Ishikawa (cell line): ENCODE measurements at regions not wholly inside any gene's neighbourhood (a gene's known extent, or its start where the extent isn't known, plus 50 kb on each side); places are given as distances from the start of the nearest gene placed in this dataset.

Experiments used
- CEBPB ChIP-seq: IDR thresholded peaks from 2 replicates; pipeline ENCODE4 v1.6.1; 2012
- CREB1 ChIP-seq: IDR thresholded peaks from 2 replicates; pipeline ENCODE4 v1.6.1; 2012; ENCODE audit warnings: low read depth
- EGR1 ChIP-seq: IDR thresholded peaks from 2 replicates; pipeline ENCODE4 v1.6.1; 2012
- EP300 ChIP-seq: IDR thresholded peaks from 2 replicates; pipeline ENCODE4 v1.6.1; 2012; ENCODE audit warnings: borderline replicate concordance
- FOXM1 ChIP-seq: IDR thresholded peaks from 2 replicates; pipeline ENCODE4 v1.6.1; 2012; ENCODE audit warnings: low read depth, borderline replicate concordance
- NFIC ChIP-seq: IDR thresholded peaks from 2 replicates; pipeline ENCODE4 v1.6.1; 2012
- RAD21 ChIP-seq: IDR thresholded peaks from 2 replicates; pipeline ENCODE4 v1.6.1; 2012; ENCODE audit warnings: low read depth
- REST ChIP-seq: IDR thresholded peaks from 2 replicates; pipeline ENCODE4 v1.6.1; 2012; ENCODE audit warnings: low read depth, mild to moderate bottlenecking
- TAF1 ChIP-seq: IDR thresholded peaks from 2 replicates; pipeline ENCODE4 v1.6.1; 2012; ENCODE audit warnings: low read depth, mild to moderate bottlenecking
- TCF12 ChIP-seq: IDR thresholded peaks from 2 replicates; pipeline ENCODE4 v1.6.1; 2012; ENCODE audit warnings: low read depth
- TEAD4 ChIP-seq: IDR thresholded peaks from 2 replicates; pipeline ENCODE4 v1.6.1; 2012
- USF1 ChIP-seq: IDR thresholded peaks from 2 replicates; pipeline ENCODE4 v1.6.1; 2012
- YY1 ChIP-seq: IDR thresholded peaks from 2 replicates; pipeline ENCODE4 v1.6.1; 2012; ENCODE audit warnings: low read depth
- ZBTB7A ChIP-seq: IDR thresholded peaks from 2 replicates; pipeline ENCODE4 v1.6.1; 2012; ENCODE audit warnings: low read depth
- TF ChIP-seq, protein P1 (sequence below): IDR thresholded peaks from 2 replicates; pipeline ENCODE4 v1.6.1; 2012

DNA sequence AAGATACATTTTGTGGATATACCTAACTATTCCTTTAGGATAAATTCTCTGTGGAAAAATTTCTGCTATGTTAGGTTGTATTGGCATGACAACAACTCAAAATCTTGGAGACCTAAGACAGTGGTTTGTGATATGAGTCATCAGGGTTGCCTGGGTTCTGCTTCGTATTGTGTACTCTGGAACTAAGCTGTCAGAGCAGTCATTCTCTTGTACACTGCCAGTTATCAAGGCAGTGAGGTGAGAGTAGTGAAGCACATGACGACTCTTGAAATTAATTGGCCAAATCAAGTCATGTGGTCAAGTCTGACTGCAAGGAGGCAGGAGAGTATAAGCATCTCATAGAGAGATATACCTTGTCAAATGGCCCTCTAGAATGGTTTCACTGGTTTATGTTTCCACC lies 104.4 kb downstream of the FANCF start:
- TF ChIP-seq ZBTB7A (no peak), TCF12 (no peak), RAD21 (no peak), YY1 (no peak), NFIC (no peak), TAF1 (no peak), USF1 (no peak), FOXM1 (no peak), TEAD4 (no peak)
- TF ChIP-seq, protein P1, sequence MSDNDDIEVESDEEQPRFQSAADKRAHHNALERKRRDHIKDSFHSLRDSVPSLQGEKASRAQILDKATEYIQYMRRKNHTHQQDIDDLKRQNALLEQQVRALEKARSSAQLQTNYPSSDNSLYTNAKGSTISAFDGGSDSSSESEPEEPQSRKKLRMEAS, result no peak

GRCh38 chr11:22520521-22520920 lies 105.1 kb downstream of the FANCF start:
- TF ChIP-seq CREB1 (no peak), TEAD4 (no peak), ZBTB7A (no peak), RAD21 (no peak), YY1 (no peak), REST (no peak), CEBPB (no peak), USF1 (no peak)

GRCh38 chr11:22516111-22516510 lies 109.5 kb downstream of the FANCF start:
- TF ChIP-seq USF1 (no peak), NFIC (no peak), EGR1 (no peak), REST (no peak), TAF1 (no peak), RAD21 (no peak), CEBPB (no peak), ZBTB7A (no peak), CREB1 (no peak), TEAD4 (no peak), EP300 (no peak), YY1 (no peak), FOXM1 (no peak), TCF12 (no peak)
- TF ChIP-seq, protein P1, result no peak

- no peak for TF ChIP-seq YY1
- TF ChIP-seq TCF12, result no peak
- no peak for TF ChIP-seq CREB1
- TF ChIP-seq RAD21, result no peak
- TF ChIP-seq USF1, result no peak
- no peak for TF ChIP-seq NFIC
- no peak for TF ChIP-seq FOXM1
- TF ChIP-seq TEAD4, result no peak
- TF ChIP-seq ZBTB7A, result no peak
- no peak for TF ChIP-seq CEBPB
- no peak for TF ChIP-seq EP300
- no peak for TF ChIP-seq EGR1
Observed at GRCh38 chr11:22512457-22512856, 113.2 kb downstream of the FANCF start.

DNA sequence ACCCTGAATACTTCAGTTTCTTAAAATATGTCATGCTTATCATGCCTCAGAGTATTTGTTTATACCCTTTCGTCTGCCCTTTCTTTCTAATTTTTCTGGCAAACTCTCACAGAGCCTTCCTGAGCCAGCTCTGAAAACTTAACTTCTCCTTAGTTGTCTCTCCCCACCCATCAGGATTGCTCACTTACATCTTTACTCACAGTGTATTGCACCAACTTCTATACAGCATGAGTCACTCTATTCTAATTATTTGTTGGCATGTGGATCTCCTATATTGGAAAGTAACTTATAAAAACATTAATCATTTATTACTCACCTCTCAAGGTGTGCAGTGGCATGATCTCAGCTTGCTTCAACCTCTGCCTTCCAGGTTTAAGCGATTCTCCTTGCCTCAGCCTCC lies 114.9 kb downstream of the FANCF start:
- no peak for TF ChIP-seq CREB1
- no peak for TF ChIP-seq TAF1
- no peak for TF ChIP-seq CEBPB
- no peak for TF ChIP-seq USF1
- TF ChIP-seq, protein P1, result no peak
- no peak for TF ChIP-seq ZBTB7A
- TF ChIP-seq RAD21, result no peak
- TF ChIP-seq EGR1, result no peak
- TF ChIP-seq YY1, result no peak
- TF ChIP-seq REST, result no peak
- TF ChIP-seq TCF12, result no peak
- TF ChIP-seq NFIC, result no peak
